ENCODE measurements at regions not wholly inside any gene's neighbourhood (a gene's known extent, or its start where the extent isn't known, plus 50 kb on each side); places are given as distances from the start of the nearest gene placed in this dataset.

GRCh38 chr16:5449901-5450300 is 352.3 kb upstream of the EEF2KMT start:
- DNase-seq (ENCODE audit: low read depth, low spot score) (no peak), FAIRE-seq (no peak)
- Histone ChIP-seq H4K20me1 (ENCODE audit: control insufficient read depth, extremely low read depth, insufficient read depth, low read length) (no peaks in the 10 kb centered on the region), H3K4me1 (ENCODE audit: control insufficient read depth, extremely low read depth, insufficient read depth, low read length) (no peaks in the 10 kb centered on the region), H3K4me3 (ENCODE audit: control insufficient read depth in 2 of 3, extremely low read depth in 1 of 3, insufficient read depth in 2 of 3, low read depth in 1 of 3, low read length in 3 of 3) (no peak overlapping the region), H3K9me1 (ENCODE audit: control insufficient read depth, extremely low read depth, insufficient read depth, low read length) (no peaks in the 10 kb centered on the region), H3K36me3 (ENCODE audit: control insufficient read depth in 2 of 2, extremely low read depth in 1 of 2, insufficient read depth in 2 of 2, low read length in 2 of 2) (no peaks in the 10 kb centered on the region), H3K9ac (ENCODE audit: control insufficient read depth, extremely low read depth, insufficient read depth, low read length) (no peak overlapping the region), H3K9me3 (ENCODE audit: control insufficient read depth, low read depth, low read length) (peaks cover 3% of the 10 kb centered on the region), H3K27ac (ENCODE audit: control insufficient read depth, insufficient read depth, low read length) (no peak overlapping the region), H2AFZ (ENCODE audit: control insufficient read depth, low read length) (no peak overlapping the region), H3K27me3 (ENCODE audit: control insufficient read depth, extremely low read depth, insufficient read depth, low read length) (no peaks in the 10 kb centered on the region), H3K79me2 (ENCODE audit: control insufficient read depth, insufficient read depth, low read length) (no peaks in the 10 kb centered on the region), H3K4me2 (ENCODE audit: control insufficient read depth, extremely low read depth, insufficient read depth, low read depth, low read length) (no peak overlapping the region)
- dilution Hi-C loops (cut with MboI; ENCODE audit: extremely low pct_ligation_motif_present, low sequenced_read_pairs) = no loop called here
- TF ChIP-seq EZH2 (IDR thresholded peaks at IDR 0.05; ENCODE audit: low read length) = no peak
- no peak for TF ChIP-seq CTCF (optimal IDR thresholded peaks at IDR 0.05 in 1 of 3, IDR thresholded peaks at IDR 0.05 in 1 of 3, conservative IDR thresholded peaks at IDR 0.05 in 1 of 3; ENCODE audit: extremely low read depth in 1 of 3, insufficient read depth in 2 of 3, low read length in 3 of 3)

- H3K27me3 ChIP-seq (ENCODE audit: control insufficient read depth, extremely low read depth, insufficient read depth, low read length) = no peaks in the 10 kb centered on the region
- H3K4me3 ChIP-seq (ENCODE audit: control insufficient read depth in 2 of 3, extremely low read depth in 1 of 3, insufficient read depth in 2 of 3, low read depth in 1 of 3, low read length in 3 of 3) = no peak overlapping the region
- H4K20me1 ChIP-seq (ENCODE audit: control insufficient read depth, extremely low read depth, insufficient read depth, low read length) = no peaks in the 10 kb centered on the region
- no peak overlapping the region for H3K4me2 ChIP-seq (ENCODE audit: control insufficient read depth, extremely low read depth, insufficient read depth, low read depth, low read length)
- H2AFZ ChIP-seq (ENCODE audit: control insufficient read depth, low read length) = no peak overlapping the region
- TF ChIP-seq EZH2 (IDR thresholded peaks at IDR 0.05; ENCODE audit: low read length) (no peak), CTCF (optimal IDR thresholded peaks at IDR 0.05 in 1 of 3, IDR thresholded peaks at IDR 0.05 in 1 of 3, conservative IDR thresholded peaks at IDR 0.05 in 1 of 3; ENCODE audit: extremely low read depth in 1 of 3, insufficient read depth in 2 of 3, low read length in 3 of 3) (no peak)
- H3K4me1 ChIP-seq (ENCODE audit: control insufficient read depth, extremely low read depth, insufficient read depth, low read length) = no peaks in the 10 kb centered on the region
- peaks cover 3% of the 10 kb centered on the region for H3K9me3 ChIP-seq (ENCODE audit: control insufficient read depth, low read depth, low read length)
- H3K36me3 ChIP-seq (ENCODE audit: control insufficient read depth in 2 of 2, extremely low read depth in 1 of 2, insufficient read depth in 2 of 2, low read length in 2 of 2) = no peaks in the 10 kb centered on the region
- no peak overlapping the region for H3K27ac ChIP-seq (ENCODE audit: control insufficient read depth, insufficient read depth, low read length)
- H3K9me1 ChIP-seq (ENCODE audit: control insufficient read depth, extremely low read depth, insufficient read depth, low read length) = no peaks in the 10 kb centered on the region
- dilution Hi-C loops (cut with MboI; ENCODE audit: extremely low pct_ligation_motif_present, low sequenced_read_pairs) = no loop called here
- no peak for DNase-seq (ENCODE audit: low read depth, low spot score)
- no peak overlapping the region for H3K9ac ChIP-seq (ENCODE audit: control insufficient read depth, extremely low read depth, insufficient read depth, low read length)
- FAIRE-seq = no peak
- H3K79me2 ChIP-seq (ENCODE audit: control insufficient read depth, insufficient read depth, low read length) = no peaks in the 10 kb centered on the region
These were observed 351.2 kb upstream of the EEF2KMT start for GRCh38 chr16:5448798-5449197.

Data from keratinocyte (primary cell).